Choroid plexus epithelial cell (primary cell): ENCODE measurements at regions not wholly inside any gene's neighbourhood (a gene's known extent, or its start where the extent isn't known, plus 50 kb on each side); places are given as distances from the start of the nearest gene placed in this dataset.

Experiments
- DNase-seq: peaks from one replicate; pipeline ENCODE4 v3.0.0-alpha.2; 2010; ENCODE audit warnings: low read depth
- H3K4me3 ChIP-seq: 2 replicates; pipeline ENCODE4 v1.5.1; 2011; ENCODE audit warnings: low read depth, mild to moderate bottlenecking, control low read depth, low read length, moderate library complexity
- CTCF ChIP-seq: conservative IDR thresholded peaks from 2 replicates; pipeline ENCODE4 v1.5.1; 2011; ENCODE audit warnings: low read depth, mild to moderate bottlenecking, control low read depth, inconsistent platforms, low read length, moderate library complexity

DNA sequence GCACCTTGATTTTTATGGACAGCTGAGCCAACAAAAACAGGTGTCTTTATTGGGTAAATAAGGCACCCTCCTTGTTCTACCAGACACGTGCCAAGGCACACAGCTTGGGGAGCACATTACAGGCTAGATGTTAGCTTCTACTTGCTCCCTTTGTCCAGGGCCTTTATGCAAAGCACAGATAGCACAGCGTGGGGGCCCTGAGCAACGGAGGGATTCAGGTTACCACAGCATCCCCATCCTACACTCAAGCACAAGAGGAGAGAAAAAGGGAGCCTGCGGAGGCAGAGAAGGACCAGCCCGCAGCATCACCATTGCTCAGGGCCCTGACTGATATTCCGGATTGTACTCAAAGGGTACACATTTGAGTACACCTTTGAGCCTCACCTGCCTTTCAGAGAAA, 181.7 kb upstream of the KIF2A start:
- DNase-seq: no peak
- H3K4me3 ChIP-seq: no peak overlapping the region
- no peak for TF ChIP-seq CTCF

DNA sequence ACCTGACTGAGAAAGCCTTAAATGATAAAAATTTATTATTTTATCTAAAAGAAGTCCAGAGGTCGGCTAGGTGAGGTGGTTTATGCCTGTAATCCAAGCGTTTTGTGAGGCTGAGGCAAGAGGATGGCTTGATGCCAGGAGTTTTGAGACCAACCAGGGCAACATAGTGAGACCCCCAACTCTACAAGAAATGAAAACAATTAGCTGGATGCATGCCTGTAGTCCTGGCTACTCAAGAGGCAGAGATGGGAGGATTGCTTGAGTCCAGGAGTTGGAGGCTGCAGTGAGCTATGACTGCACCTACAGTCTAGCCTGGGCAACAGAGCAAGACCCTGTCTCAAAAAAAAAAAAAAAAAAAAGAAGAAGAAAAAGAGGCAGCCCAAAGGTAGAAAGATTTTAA, 179.9 kb upstream of the KIF2A start:
- TF ChIP-seq CTCF: no peak
- no peak for DNase-seq
- H3K4me3 ChIP-seq: no peak overlapping the region

DNA sequence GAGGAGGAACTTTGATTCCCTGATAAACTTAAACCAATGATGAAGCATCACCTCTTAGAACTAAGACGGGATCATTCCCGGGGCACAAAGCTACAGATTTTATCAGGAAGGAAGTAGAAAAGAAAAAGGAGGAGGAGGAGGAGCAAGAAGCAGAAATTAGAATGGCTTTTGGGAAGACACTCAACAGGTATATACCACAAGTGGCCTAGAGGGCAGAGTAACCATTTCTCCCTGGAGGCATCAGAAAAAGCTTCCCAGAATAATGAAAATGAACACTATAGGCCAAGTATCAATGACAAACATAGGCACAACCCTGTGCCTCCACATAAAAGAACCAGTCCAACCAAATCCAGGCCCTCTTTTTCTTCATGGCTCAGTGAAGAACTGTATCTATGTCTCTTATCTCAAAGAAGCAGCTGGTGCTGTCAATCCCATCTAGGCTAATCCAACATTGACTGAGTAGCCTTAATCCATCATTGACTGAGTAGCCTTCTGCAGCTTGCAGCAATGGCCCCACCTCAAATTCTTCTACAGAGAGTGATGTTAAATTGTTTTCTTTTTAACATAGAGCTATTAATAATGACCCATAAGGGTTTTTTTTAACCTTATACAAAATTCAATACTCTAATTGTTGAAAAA, 178.8 kb upstream of the KIF2A start:
- no peak overlapping the region for H3K4me3 ChIP-seq
- TF ChIP-seq CTCF: no peak
- no peak for DNase-seq

GRCh38 chr5:62130107-62130506, 175.9 kb upstream of the KIF2A start:
- TF ChIP-seq CTCF: no peak
- no peak for DNase-seq
- H3K4me3 ChIP-seq: no peak overlapping the region

- DNase-seq: no peak
- TF ChIP-seq CTCF: no peak
- no peak overlapping the region for H3K4me3 ChIP-seq
Measured at GRCh38 chr5:62132276-62132675, 173.7 kb upstream of the KIF2A start.

DNA sequence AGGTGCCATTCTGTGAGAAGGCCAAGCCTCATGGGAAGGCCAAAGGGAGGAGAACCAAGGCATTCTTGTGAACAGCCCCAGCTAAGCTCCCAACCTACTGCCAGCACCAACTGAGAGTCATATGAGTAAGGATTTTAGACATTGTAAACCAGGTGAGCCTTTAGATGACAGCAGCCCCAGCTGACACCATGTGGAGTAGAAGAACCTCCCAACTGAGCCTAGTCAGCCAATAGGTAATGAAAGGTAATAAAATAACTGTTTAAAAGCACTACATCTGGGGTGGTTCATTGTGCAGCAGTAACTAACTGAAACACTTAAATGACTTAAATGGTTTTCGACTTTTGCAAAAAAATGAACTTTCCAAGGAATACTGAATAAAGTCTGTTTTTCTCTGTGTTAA, 172.6 kb upstream of the KIF2A start:
- DNase-seq: no peak
- no peak overlapping the region for H3K4me3 ChIP-seq
- no peak for TF ChIP-seq CTCF

GRCh38 chr5:62134811-62135210, 171.2 kb upstream of the KIF2A start:
- no peak overlapping the region for H3K4me3 ChIP-seq
- no peak for DNase-seq
- no peak for TF ChIP-seq CTCF
